Panc1 (cell line): ENCODE measurements at regions not wholly inside any gene's neighbourhood (a gene's known extent, or its start where the extent isn't known, plus 50 kb on each side); places are given as distances from the start of the nearest gene placed in this dataset.

ENCODE experiments used
- CTCF ChIP-seq: fragments of 450-650 bp; IDR thresholded peaks from 2 replicates; pipeline ENCODE4 v1.5.1; 2017; ENCODE audit warnings: mild to moderate bottlenecking
- POLR2AphosphoS5 ChIP-seq: IDR thresholded peaks from 2 replicates; pipeline ENCODE4 v1.6.1; 2012; ENCODE audit warnings: mild to moderate bottlenecking, low read depth, low read length, moderate library complexity
- REST ChIP-seq, 2 experiments: IDR thresholded peaks; 2 replicates each; pipeline ENCODE4 v1.6.1; 2011 to 2012; ENCODE audit warnings: low read depth in 2 of 2, control low read depth in 1 of 2, low read length in 1 of 2, mild to moderate bottlenecking in 1 of 2, moderate library complexity in 1 of 2; ENCODE audit not compliant: insufficient read depth in 1 of 2
- TCF7L2 ChIP-seq: IDR thresholded peaks from 2 replicates; pipeline ENCODE4 v1.6.1; 2011; ENCODE audit warnings: mild to moderate bottlenecking, low read depth, low read length, inconsistent platforms

GRCh38 chr12:107145397-107145796 lies 52.0 kb upstream of the CRY1 start:
- TF ChIP-seq CTCF (no peak), REST (IDR thresholded peaks at IDR 0.05; ENCODE audit: insufficient read depth in 1 of 2, low read depth in 2 of 2, low read length in 1 of 2) (no peak), TCF7L2 (no peak), POLR2AphosphoS5 (no peak)
